ENCODE measurements at regions not wholly inside any gene's neighbourhood (a gene's known extent, or its start where the extent isn't known, plus 50 kb on each side); places are given as distances from the start of the nearest gene placed in this dataset.
"Not testable (repeated sequence)": the region's sequence is repeated elsewhere in the genome, so short reads cannot be mapped to it uniquely, and the experiment has no call there.

GRCh38 chr14:87041290-87042020, 951.5 kb downstream of the GALC start:
- in situ Hi-C loops (cut with HindIII; ENCODE audit: low sequenced_read_pairs), result no loop called here
- H3K4me3 ChIP-seq (ENCODE audit: low read depth, low read length), result no peak overlapping the region
- no peak for TF ChIP-seq CTCF (IDR thresholded peaks at IDR 0.05; ENCODE audit: low read depth, low read length, missing control alignments)
- no peak for DNase-seq (ENCODE audit: low read depth)

GRCh38 chr14:87034680-87035079, 958.3 kb downstream of the GALC start:
- no peak for DNase-seq (ENCODE audit: low read depth)
- in situ Hi-C loops (cut with HindIII; ENCODE audit: low sequenced_read_pairs), result no loop called here
- TF ChIP-seq CTCF (IDR thresholded peaks at IDR 0.05; ENCODE audit: low read depth, low read length, missing control alignments), result no peak
- no peak overlapping the region for H3K4me3 ChIP-seq (ENCODE audit: low read depth, low read length)

- TF ChIP-seq CTCF (IDR thresholded peaks at IDR 0.05; ENCODE audit: low read depth, low read length, missing control alignments), result no peak
- no peak overlapping the region for H3K4me3 ChIP-seq (ENCODE audit: low read depth, low read length)
- no peak for DNase-seq (ENCODE audit: low read depth)
- in situ Hi-C loops (cut with HindIII; ENCODE audit: low sequenced_read_pairs), result no loop called here
Observed at GRCh38 chr14:87030197-87030596, 962.8 kb downstream of the GALC start.

- in situ Hi-C loops (cut with HindIII; ENCODE audit: low sequenced_read_pairs); H3K4me3 ChIP-seq (ENCODE audit: low read depth, low read length); DNase-seq (ENCODE audit: low read depth): not testable (repeated sequence)
Observed at GRCh38 chr14:87020106-87020505, 972.9 kb downstream of the GALC start.

- in situ Hi-C loops (cut with HindIII; ENCODE audit: low sequenced_read_pairs), result no loop called here
- no peak for TF ChIP-seq CTCF (IDR thresholded peaks at IDR 0.05; ENCODE audit: low read depth, low read length, missing control alignments)
- no peak overlapping the region for H3K4me3 ChIP-seq (ENCODE audit: low read depth, low read length)
- no peak for DNase-seq (ENCODE audit: low read depth)
Observed at GRCh38 chr14:87018294-87018693, 974.7 kb downstream of the GALC start.

- DNase-seq (ENCODE audit: low read depth), result no peak
- TF ChIP-seq CTCF (IDR thresholded peaks at IDR 0.05; ENCODE audit: low read depth, low read length, missing control alignments), result no peak
- in situ Hi-C loops (cut with HindIII; ENCODE audit: low sequenced_read_pairs), result no loop called here
- no peak overlapping the region for H3K4me3 ChIP-seq (ENCODE audit: low read depth, low read length)
Observed at GRCh38 chr14:87017335-87017734, 975.6 kb downstream of the GALC start.

- DNase-seq (ENCODE audit: low read depth), result no peak
- in situ Hi-C loops (cut with HindIII; ENCODE audit: low sequenced_read_pairs), result no loop called here
- no peak for TF ChIP-seq CTCF (IDR thresholded peaks at IDR 0.05; ENCODE audit: low read depth, low read length, missing control alignments)
- H3K4me3 ChIP-seq (ENCODE audit: low read depth, low read length), result no peak overlapping the region
Observed at GRCh38 chr14:87014856-87015255, 978.1 kb downstream of the GALC start.

Measured in astrocyte of the cerebellum (primary cell).